ENCODE measurements at regions not wholly inside any gene's neighbourhood (a gene's known extent, or its start where the extent isn't known, plus 50 kb on each side); places are given as distances from the start of the nearest gene placed in this dataset.

- 82% methylated on average over 1 of the region's 1 CpG for WGBS (ENCODE audit: insufficient coverage)
- H3K27ac ChIP-seq (ENCODE audit: insufficient read depth in 1 of 2, low read depth in 1 of 2, low read length in 2 of 2, poor library complexity in 1 of 2, severe bottlenecking in 2 of 2): no peak overlapping the region
- no peaks in the 10 kb centered on the region for H3K27me3 ChIP-seq (replicated peaks in 2 of 5; ENCODE audit: control insufficient read depth in 4 of 5, insufficient read depth in 5 of 5, low read length in 4 of 5)
- peaks cover 0 to 8% (median 0%) of the 10 kb centered on the region in 4 experiments for H3K4me1 ChIP-seq (ENCODE audit: control extremely low read depth in 1 of 4, control insufficient read depth in 4 of 4, insufficient read depth in 4 of 4, low read length in 3 of 4)
- H3K36me3 ChIP-seq (ENCODE audit: control insufficient read depth in 4 of 4, insufficient read depth in 4 of 4, low read length in 3 of 4): no peaks in the 10 kb centered on the region
- CTCF ChIA-PET: no interaction called here
- DNase-seq: no peak
- H3K4me3 ChIP-seq (ENCODE audit: control insufficient read depth in 1 of 7, extremely low read depth in 1 of 7, insufficient read depth in 4 of 7, low read depth in 2 of 7, low read length in 6 of 7): no peak overlapping the region
- peaks cover 0 to 5% (median 0%) of the 10 kb centered on the region in 5 experiments for H3K9me3 ChIP-seq (ENCODE audit: control extremely low read depth in 1 of 5, control insufficient read depth in 4 of 5, insufficient read depth in 2 of 5, low read depth in 1 of 5, low read length in 4 of 5)
- POLR2A ChIA-PET: no interaction called here
Observed at GRCh38 chr4:115428455-115428854, 315.0 kb upstream of the NDST4 start.

- Histone ChIP-seq H3K9me3 (ENCODE audit: control extremely low read depth in 1 of 5, control insufficient read depth in 4 of 5, insufficient read depth in 2 of 5, low read depth in 1 of 5, low read length in 4 of 5) (peaks cover 0 to 8% (median 4%) of the 10 kb centered on the region in 5 experiments), H3K4me3 (ENCODE audit: control insufficient read depth in 1 of 7, extremely low read depth in 1 of 7, insufficient read depth in 4 of 7, low read depth in 2 of 7, low read length in 6 of 7) (no peak overlapping the region), H3K4me1 (ENCODE audit: control extremely low read depth in 1 of 4, control insufficient read depth in 4 of 4, insufficient read depth in 4 of 4, low read length in 3 of 4) (no peaks in the 10 kb centered on the region), H3K36me3 (ENCODE audit: control insufficient read depth in 4 of 4, insufficient read depth in 4 of 4, low read length in 3 of 4) (no peaks in the 10 kb centered on the region), H3K27ac (ENCODE audit: insufficient read depth in 1 of 2, low read depth in 1 of 2, low read length in 2 of 2, poor library complexity in 1 of 2, severe bottlenecking in 2 of 2) (no peak overlapping the region), H3K27me3 (replicated peaks in 2 of 5; ENCODE audit: control insufficient read depth in 4 of 5, insufficient read depth in 5 of 5, low read length in 4 of 5) (no peaks in the 10 kb centered on the region)
- ChIA-PET CTCF (no interaction called here), POLR2A (no interaction called here)
- no peak for DNase-seq
- WGBS (ENCODE audit: insufficient coverage): no CpG with 5 or more reads among the region's 1 CpG
Observed at GRCh38 chr4:115424852-115425251, 311.4 kb upstream of the NDST4 start.

- H3K27ac ChIP-seq (ENCODE audit: insufficient read depth in 1 of 2, low read depth in 1 of 2, low read length in 2 of 2, poor library complexity in 1 of 2, severe bottlenecking in 2 of 2): no peak overlapping the region
- H3K4me1 ChIP-seq (ENCODE audit: control extremely low read depth in 1 of 4, control insufficient read depth in 4 of 4, insufficient read depth in 4 of 4, low read length in 3 of 4): peaks cover 0 to 5% (median 1%) of the 10 kb centered on the region in 4 experiments
- POLR2A ChIA-PET: no interaction called here
- 100% methylated on average over 5 of the region's 8 CpGs for WGBS (ENCODE audit: insufficient coverage)
- CTCF ChIA-PET: no interaction called here
- H3K36me3 ChIP-seq (ENCODE audit: control insufficient read depth in 4 of 4, insufficient read depth in 4 of 4, low read length in 3 of 4): no peaks in the 10 kb centered on the region
- no peaks in the 10 kb centered on the region for H3K27me3 ChIP-seq (replicated peaks in 2 of 5; ENCODE audit: control insufficient read depth in 4 of 5, insufficient read depth in 5 of 5, low read length in 4 of 5)
- peaks cover 0 to 11% (median 4%) of the 10 kb centered on the region in 5 experiments for H3K9me3 ChIP-seq (ENCODE audit: control extremely low read depth in 1 of 5, control insufficient read depth in 4 of 5, insufficient read depth in 2 of 5, low read depth in 1 of 5, low read length in 4 of 5)
- no peak overlapping the region for H3K4me3 ChIP-seq (ENCODE audit: control insufficient read depth in 1 of 7, extremely low read depth in 1 of 7, insufficient read depth in 4 of 7, low read depth in 2 of 7, low read length in 6 of 7)
- no peak for DNase-seq
Observed at GRCh38 chr4:115418635-115419396, 305.4 kb upstream of the NDST4 start.

GRCh38 chr4:115396034-115396433 is 282.6 kb upstream of the NDST4 start:
- Histone ChIP-seq H3K27ac (ENCODE audit: insufficient read depth in 1 of 2, low read depth in 1 of 2, low read length in 2 of 2, poor library complexity in 1 of 2, severe bottlenecking in 2 of 2) (no peak overlapping the region), H3K4me1 (ENCODE audit: control extremely low read depth in 1 of 4, control insufficient read depth in 4 of 4, insufficient read depth in 4 of 4, low read length in 3 of 4) (no peaks in the 10 kb centered on the region), H3K27me3 (replicated peaks in 2 of 5; ENCODE audit: control insufficient read depth in 4 of 5, insufficient read depth in 5 of 5, low read length in 4 of 5) (no peaks in the 10 kb centered on the region), H3K4me3 (ENCODE audit: control insufficient read depth in 1 of 7, extremely low read depth in 1 of 7, insufficient read depth in 4 of 7, low read depth in 2 of 7, low read length in 6 of 7) (no peak overlapping the region), H3K36me3 (ENCODE audit: control insufficient read depth in 4 of 4, insufficient read depth in 4 of 4, low read length in 3 of 4) (peaks cover 0 to 2% (median 0%) of the 10 kb centered on the region in 4 experiments), H3K9me3 (ENCODE audit: control extremely low read depth in 1 of 5, control insufficient read depth in 4 of 5, insufficient read depth in 2 of 5, low read depth in 1 of 5, low read length in 4 of 5) (peaks cover 0 to 13% (median 4%) of the 10 kb centered on the region in 5 experiments)
- ChIA-PET CTCF (no interaction called here), POLR2A (no interaction called here)
- DNase-seq: no peak

GRCh38 chr4:115376866-115377265 is 263.4 kb upstream of the NDST4 start:
- no peak for DNase-seq
- Histone ChIP-seq H3K4me1 (ENCODE audit: control extremely low read depth in 1 of 4, control insufficient read depth in 4 of 4, insufficient read depth in 4 of 4, low read length in 3 of 4) (peaks cover 0 to 3% (median 0%) of the 10 kb centered on the region in 4 experiments), H3K27ac (ENCODE audit: insufficient read depth in 1 of 2, low read depth in 1 of 2, low read length in 2 of 2, poor library complexity in 1 of 2, severe bottlenecking in 2 of 2) (no peak overlapping the region), H3K4me3 (ENCODE audit: control insufficient read depth in 1 of 7, extremely low read depth in 1 of 7, insufficient read depth in 4 of 7, low read depth in 2 of 7, low read length in 6 of 7) (no peak overlapping the region), H3K27me3 (replicated peaks in 2 of 5; ENCODE audit: control insufficient read depth in 4 of 5, insufficient read depth in 5 of 5, low read length in 4 of 5) (no peaks in the 10 kb centered on the region), H3K9me3 (ENCODE audit: control extremely low read depth in 1 of 5, control insufficient read depth in 4 of 5, insufficient read depth in 2 of 5, low read depth in 1 of 5, low read length in 4 of 5) (no peaks in the 10 kb centered on the region), H3K36me3 (ENCODE audit: control insufficient read depth in 4 of 4, insufficient read depth in 4 of 4, low read length in 3 of 4) (peaks cover 0 to 4% (median 0%) of the 10 kb centered on the region in 4 experiments)
- POLR2A ChIA-PET: no interaction called here
- CTCF ChIA-PET: no interaction called here
- 100% methylated on average over 1 of the region's 2 CpGs for WGBS (ENCODE audit: insufficient coverage)

GRCh38 chr4:115374621-115375020 is 261.2 kb upstream of the NDST4 start:
- H3K4me1 ChIP-seq (ENCODE audit: control extremely low read depth in 1 of 4, control insufficient read depth in 4 of 4, insufficient read depth in 4 of 4, low read length in 3 of 4): no peaks in the 10 kb centered on the region
- 94% methylated on average over 2 of the region's 4 CpGs for WGBS (ENCODE audit: insufficient coverage)
- H3K36me3 ChIP-seq (ENCODE audit: control insufficient read depth in 4 of 4, insufficient read depth in 4 of 4, low read length in 3 of 4): peaks cover 0 to 4% (median 0%) of the 10 kb centered on the region in 4 experiments
- no peak overlapping the region for H3K27ac ChIP-seq (ENCODE audit: insufficient read depth in 1 of 2, low read depth in 1 of 2, low read length in 2 of 2, poor library complexity in 1 of 2, severe bottlenecking in 2 of 2)
- no peak overlapping the region for H3K4me3 ChIP-seq (ENCODE audit: control insufficient read depth in 1 of 7, extremely low read depth in 1 of 7, insufficient read depth in 4 of 7, low read depth in 2 of 7, low read length in 6 of 7)
- ChIA-PET POLR2A (no interaction called here), CTCF (no interaction called here)
- H3K9me3 ChIP-seq (ENCODE audit: control extremely low read depth in 1 of 5, control insufficient read depth in 4 of 5, insufficient read depth in 2 of 5, low read depth in 1 of 5, low read length in 4 of 5): no peaks in the 10 kb centered on the region
- DNase-seq: no peak
- no peaks in the 10 kb centered on the region for H3K27me3 ChIP-seq (replicated peaks in 2 of 5; ENCODE audit: control insufficient read depth in 4 of 5, insufficient read depth in 5 of 5, low read length in 4 of 5)

GRCh38 chr4:115370490-115370889 is 257.1 kb upstream of the NDST4 start:
- no peak for DNase-seq
- Histone ChIP-seq H3K9me3 (ENCODE audit: control extremely low read depth in 1 of 5, control insufficient read depth in 4 of 5, insufficient read depth in 2 of 5, low read depth in 1 of 5, low read length in 4 of 5) (peaks cover 0 to 11% (median 10%) of the 10 kb centered on the region in 5 experiments), H3K36me3 (ENCODE audit: control insufficient read depth in 4 of 4, insufficient read depth in 4 of 4, low read length in 3 of 4) (peaks cover 0 to 6% (median 0%) of the 10 kb centered on the region in 4 experiments), H3K27me3 (replicated peaks in 2 of 5; ENCODE audit: control insufficient read depth in 4 of 5, insufficient read depth in 5 of 5, low read length in 4 of 5) (no peaks in the 10 kb centered on the region), H3K4me3 (ENCODE audit: control insufficient read depth in 1 of 7, extremely low read depth in 1 of 7, insufficient read depth in 4 of 7, low read depth in 2 of 7, low read length in 6 of 7) (no peak overlapping the region), H3K4me1 (ENCODE audit: control extremely low read depth in 1 of 4, control insufficient read depth in 4 of 4, insufficient read depth in 4 of 4, low read length in 3 of 4) (no peaks in the 10 kb centered on the region), H3K27ac (ENCODE audit: insufficient read depth in 1 of 2, low read depth in 1 of 2, low read length in 2 of 2, poor library complexity in 1 of 2, severe bottlenecking in 2 of 2) (no peak overlapping the region)
- WGBS (ENCODE audit: insufficient coverage): 100% methylated on average over 3 of the region's 3 CpGs
- ChIA-PET POLR2A (no interaction called here), CTCF (no interaction called here)

All from common myeloid progenitor, CD34-positive (primary cell).